ENCODE measurements at regions not wholly inside any gene's neighbourhood (a gene's known extent, or its start where the extent isn't known, plus 50 kb on each side); places are given as distances from the start of the nearest gene placed in this dataset.

DNA sequence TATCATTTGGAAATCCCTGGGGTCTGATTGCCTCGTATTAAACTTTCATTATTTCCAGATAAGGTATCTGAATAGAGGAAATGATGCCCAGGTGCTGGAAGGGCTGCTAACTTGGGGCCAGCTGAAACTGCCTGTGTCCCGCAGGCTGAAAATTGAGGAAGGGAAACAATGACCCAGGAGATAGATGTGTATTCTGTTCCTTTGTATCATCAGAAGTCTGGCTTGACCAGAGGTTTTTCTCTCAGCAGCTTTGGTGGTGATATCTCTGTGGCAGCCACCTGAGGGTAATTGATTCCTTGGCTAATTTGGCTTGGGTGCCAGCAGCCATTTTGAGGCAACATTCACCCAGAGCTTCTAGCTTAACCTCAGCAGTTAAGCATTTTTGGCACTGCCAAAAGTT is 90.0 kb upstream of the STT3B start:
- no peak overlapping the region for H3K4me2 ChIP-seq (ENCODE audit: insufficient read depth, low read length)
- no peaks in the 10 kb centered on the region for H4K20me1 ChIP-seq (replicated peaks; ENCODE audit: control insufficient read depth, extremely low read depth, insufficient read depth, low read length)
- H2AFZ ChIP-seq (ENCODE audit: low read depth, low read length), result no peak overlapping the region
- H3K9me1 ChIP-seq (replicated peaks; ENCODE audit: control insufficient read depth, extremely low read depth, insufficient read depth, low read length), result no peaks in the 10 kb centered on the region
- no peak for DNase-seq (ENCODE audit: low read depth, low spot score)
- POLR2A ChIA-PET, result no interaction called here
- dilution Hi-C loops (cut with MboI; ENCODE audit: extremely low pct_ligation_motif_present, low sequenced_read_pairs) (no loop called here), intact Hi-C loops (cut with micrococcal nuclease) (loop anchor here (10.0 kb wide), 2 partner anchors 308 to 508 kb away; no protein-coding TSS in a partner anchor)
- H3K27me3 ChIP-seq (ENCODE audit: control insufficient read depth in 2 of 2, insufficient read depth in 2 of 2, low read length in 2 of 2), result peaks cover 5 to 12% of the 10 kb centered on the region in 2 experiments
- FAIRE-seq, result no peak
- no peaks in the 10 kb centered on the region for H3K9me3 ChIP-seq (replicated peaks; ENCODE audit: control insufficient read depth, insufficient read depth, low read length)
- no peak overlapping the region for H3K9ac ChIP-seq (replicated peaks; ENCODE audit: extremely low read depth, insufficient read depth, low read length)
- H3K27ac ChIP-seq (ENCODE audit: insufficient read depth, low read depth, low read length), result no peak overlapping the region
- CTCF ChIA-PET, result no interaction called here
- no peaks in the 10 kb centered on the region for H3K36me3 ChIP-seq (ENCODE audit: control insufficient read depth in 2 of 2, extremely low read depth in 1 of 2, insufficient read depth in 2 of 2, low read length in 2 of 2)
- H3K4me3 ChIP-seq (replicated peaks in 1 of 3; ENCODE audit: insufficient read depth in 1 of 3, low read depth in 1 of 3, low read length in 3 of 3), result no peak overlapping the region
- no peaks in the 10 kb centered on the region for H3K4me1 ChIP-seq (ENCODE audit: control insufficient read depth, extremely low read depth, insufficient read depth, low read length)
- H3K79me2 ChIP-seq (ENCODE audit: control insufficient read depth, insufficient read depth, low read length), result no peaks in the 10 kb centered on the region
- no TSS peak for BruUV-seq (replicated peaks)
- TF ChIP-seq POLR2AphosphoS5 (IDR thresholded peaks at IDR 0.05; ENCODE audit: insufficient read depth, low read depth, low read length), result no peak
- TF ChIP-seq MYC (IDR thresholded peaks at IDR 0.05; ENCODE audit: low read depth, low read length), result no peak
- TF ChIP-seq GATA2 (IDR thresholded peaks at IDR 0.05; ENCODE audit: insufficient read depth, insufficient read length, low read depth, low read length), result no peak
- no peak for TF ChIP-seq EZH2 (IDR thresholded peaks at IDR 0.05; ENCODE audit: borderline replicate concordance, low read depth, low read length, severe bottlenecking)
- no peak for TF ChIP-seq JUN (IDR thresholded peaks at IDR 0.05; ENCODE audit: borderline replicate concordance, insufficient read depth, insufficient read length, low read depth)
- no peak for TF ChIP-seq FOS (IDR thresholded peaks at IDR 0.05; ENCODE audit: borderline replicate concordance, insufficient read depth, low read length)
- TF ChIP-seq CTCF (IDR thresholded peaks at IDR 0.05; ENCODE audit: extremely low read depth in 1 of 2, insufficient read depth in 1 of 2, low read depth in 1 of 2, low read length in 2 of 2), result no peak
- TF ChIP-seq, protein P1, sequence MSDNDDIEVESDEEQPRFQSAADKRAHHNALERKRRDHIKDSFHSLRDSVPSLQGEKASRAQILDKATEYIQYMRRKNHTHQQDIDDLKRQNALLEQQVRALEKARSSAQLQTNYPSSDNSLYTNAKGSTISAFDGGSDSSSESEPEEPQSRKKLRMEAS (IDR thresholded peaks at IDR 0.05; ENCODE audit: insufficient read depth, insufficient read length), result no peak
- no peak for TF ChIP-seq POLR2A (IDR thresholded peaks at IDR 0.05; ENCODE audit: low read depth, low read length)

Data from endothelial cell of umbilical vein (primary cell).